K562 (cell line): ENCODE measurements at regions not wholly inside any gene's neighbourhood (a gene's known extent, or its start where the extent isn't known, plus 50 kb on each side); places are given as distances from the start of the nearest gene placed in this dataset.

Source experiments
- ATAC-seq: fragments of 200-7000 bp; cut with Tn5 transposase; 3 replicates; pipeline ENCODE4 v1.9.1; 2020; ENCODE audit warnings: moderate library complexity
- BruUV-seq: library from RNA; stranded (reverse); fragments of 400-500 nt; replicated peaks from 2 replicates; lab custom pipeline; 2021; lab: Mats Ljungman, UMichigan
- CTCF ChIA-PET: fragments of 300-600 bp; formaldehyde crosslinking; extraction: SDS; loops from one replicate; lab custom pipeline; 2021; ENCODE audit warnings: low intra/inter-chr PET ratio; lab: Yijun Ruan, JAX
- POLR2A ChIA-PET: fragments of 300-600, 350-650 bp; sonication (Branson Sonifier 250); formaldehyde crosslinking; extraction: SDS; loops from one replicate; lab custom pipeline; 2021; ENCODE audit warnings: antibody characterized with exemption, inconsistent platforms; lab: Yijun Ruan, JAX
- DNase-seq, 4 experiments: peaks; one replicate each; pipeline versions ENCODE4 v3.0.0 to v3.0.0-alpha.2; 2011 to 2018; ENCODE audit warnings: low spot score in 3 of 4, mixed read lengths in 3 of 4; ENCODE audit errors: extremely low read depth in 1 of 4
- FAIRE-seq: peaks from 2 replicates; lab custom pipeline; 2011; peaks lifted over from hg19 to GRCh38; lab: Jason Lieb, UNC
- H2AFZ ChIP-seq: 2 replicates; pipeline ENCODE4 v1.6.0; 2011; ENCODE audit warnings: low read depth, low read length, control low read depth, inconsistent platforms
- H3K27ac ChIP-seq: fragments of 200-600 bp; 3 replicates; pipeline ENCODE4 v1.8.0; 2011; ENCODE audit warnings: low read depth, mild to moderate bottlenecking, control low read depth, inconsistent platforms, low read length, moderate library complexity, mixed read lengths; ENCODE audit errors: extremely low read depth
- H3K27me3 ChIP-seq, 2 experiments: fragments of 300-600 bp in 1 of 2; 2 replicates in 1 of 2; 3 replicates in 1 of 2; pipeline versions ENCODE4 v1.6.0 to v1.8.0; 2011; ENCODE audit warnings: inconsistent platforms in 2 of 2, low read length in 2 of 2, mild to moderate bottlenecking in 1 of 2, mixed read lengths in 1 of 2, moderate library complexity in 1 of 2; ENCODE audit not compliant: control insufficient read depth in 2 of 2, insufficient read depth in 2 of 2
- H3K36me3 ChIP-seq: fragments of 300-600 bp; 3 replicates; pipeline ENCODE4 v1.8.0; 2011; ENCODE audit warnings: mild to moderate bottlenecking, low read length, inconsistent platforms; ENCODE audit not compliant: control insufficient read depth, insufficient read depth
- H3K4me1 ChIP-seq, 2 experiments: fragments of 200-600 bp in 1 of 2; replicated peaks in 1 of 2; 2 replicates in 1 of 2; 3 replicates in 1 of 2; pipeline versions ENCODE4 v1.5.1 to v1.8.0; 2011; ENCODE audit warnings: inconsistent platforms in 2 of 2, low read length in 2 of 2, mild to moderate bottlenecking in 1 of 2, mixed read lengths in 1 of 2, moderate library complexity in 1 of 2; ENCODE audit not compliant: control insufficient read depth in 2 of 2, insufficient read depth in 2 of 2
- H3K4me2 ChIP-seq: 2 replicates; pipeline ENCODE4 v1.6.1; 2011; ENCODE audit warnings: low read length, control low read depth, inconsistent platforms, mixed read lengths; ENCODE audit not compliant: insufficient read depth
- H3K4me3 ChIP-seq: fragments of 200-600 bp; sonication (generic), shearing (Covaris generic); 2 replicates; pipeline ENCODE4 v1.5.1; 2016; ENCODE audit warnings: control low read depth, inconsistent platforms
- H3K79me2 ChIP-seq: fragments of 200-600 bp; 3 replicates; pipeline ENCODE4 v1.8.0; 2011; ENCODE audit warnings: low read length, inconsistent platforms; ENCODE audit not compliant: control insufficient read depth, insufficient read depth
- H3K9ac ChIP-seq, 2 experiments: 2 replicates each; pipeline versions ENCODE4 v1.6.0 to v1.6.1; 2011; ENCODE audit warnings: low read depth in 2 of 2, low read length in 2 of 2, control low read depth in 1 of 2, inconsistent platforms in 1 of 2, mild to moderate bottlenecking in 1 of 2, mixed read lengths in 1 of 2; ENCODE audit not compliant: insufficient read depth in 1 of 2
- H3K9me1 ChIP-seq: one replicate; pipeline ENCODE4 v1.6.0; 2011; ENCODE audit warnings: inconsistent platforms, mild to moderate bottlenecking, low read length, moderate library complexity; ENCODE audit not compliant: control insufficient read depth, insufficient read depth
- H3K9me3 ChIP-seq: replicated peaks from 2 replicates; pipeline ENCODE4 v1.5.1; 2011; ENCODE audit warnings: low read depth, low read length, inconsistent platforms; ENCODE audit not compliant: control insufficient read depth, insufficient read depth
- H4K20me1 ChIP-seq: replicated peaks from 2 replicates; pipeline ENCODE4 v1.6.1; 2011; ENCODE audit warnings: low read length, inconsistent platforms, mixed read lengths; ENCODE audit not compliant: control insufficient read depth, insufficient read depth
- CHD1 ChIP-seq: fragments of 200-600 bp; sonication (generic); IDR thresholded peaks from one replicate; pipeline ENCODE4 v1.6.1; 2012; ENCODE audit warnings: mild to moderate bottlenecking, moderate library complexity, low read length, inconsistent platforms
- DACH1 ChIP-seq: fragments of 450-650 bp; IDR thresholded peaks from 2 replicates; pipeline ENCODE4 v1.6.1; 2018; ENCODE audit not compliant: partially characterized antibody
- GTF2B ChIP-seq: IDR thresholded peaks from 2 replicates; pipeline ENCODE4 v1.6.1; 2011; ENCODE audit not compliant: insufficient read length; ENCODE audit errors: extremely low read depth
- MAFG ChIP-seq: fragments of 450-650 bp; conservative IDR thresholded peaks from 2 replicates; pipeline ENCODE4 v1.6.1; 2016; ENCODE audit warnings: missing genetic modification characterization, missing compliant biosample characterization
- PTTG1 ChIP-seq: fragments of 450-650 bp; IDR thresholded peaks from 2 replicates; pipeline ENCODE4 v1.6.1; 2016; ENCODE audit warnings: low read depth, mild to moderate bottlenecking, missing genetic modification characterization, missing compliant biosample characterization
- RBM25 ChIP-seq: fragments of 200-400 bp; formaldehyde crosslinking; IDR thresholded peaks from 2 replicates; pipeline ENCODE4 v1.6.1; 2018; ENCODE audit warnings: low read length, low read depth, moderate library complexity; ENCODE audit not compliant: severe bottlenecking
- STAG1 ChIP-seq: sonication (generic); formaldehyde crosslinking; IDR thresholded peaks from 2 replicates; pipeline ENCODE4 v1.5.0; 2020; ENCODE audit warnings: missing genetic modification reagents, borderline replicate concordance
- TCF7 ChIP-seq: sonication (generic); IDR thresholded peaks from 2 replicates; pipeline ENCODE4 v1.6.1; 2016; ENCODE audit warnings: antibody characterized with exemption, borderline replicate concordance
- ZKSCAN1 ChIP-seq: fragments of 150-350 bp; IDR thresholded peaks from 2 replicates; pipeline ENCODE4 v1.6.1; 2016; ENCODE audit warnings: low read depth, low read length
- WGBS: fragments of 100-300 bp; shearing (Covaris generic); methylation state at CpG from one replicate; pipeline ENCODE4 v1.1.6; 2016; ENCODE audit warnings: low coverage, mixed read lengths; ENCODE audit not compliant: insufficient coverage; ENCODE audit errors: missing lambda C conversion rate; 5-methylcytosine and 5-hydroxymethylcytosine counted together
- in situ Hi-C: fragments of 300-500 bp; cut with MboI; formaldehyde crosslinking; loops from 4 replicates; pipeline ENCODE4 v1.15.0; 2018; ENCODE audit warnings: inconsistent platforms, mixed read lengths
- intact Hi-C: fragments of 100-400 bp; cut with micrococcal nuclease; formaldehyde crosslinking; loops from 2 replicates; pipeline ENCODE4 v1.14.2; 2022
- TF ChIP-seq, protein P1 (sequence below): fragments of 200-800 bp; sonication (Bioruptor generic); IDR thresholded peaks from 2 replicates; pipeline ENCODE4 v1.6.1; 2017; ENCODE audit warnings: missing genetic modification characterization, missing compliant biosample characterization

DNA sequence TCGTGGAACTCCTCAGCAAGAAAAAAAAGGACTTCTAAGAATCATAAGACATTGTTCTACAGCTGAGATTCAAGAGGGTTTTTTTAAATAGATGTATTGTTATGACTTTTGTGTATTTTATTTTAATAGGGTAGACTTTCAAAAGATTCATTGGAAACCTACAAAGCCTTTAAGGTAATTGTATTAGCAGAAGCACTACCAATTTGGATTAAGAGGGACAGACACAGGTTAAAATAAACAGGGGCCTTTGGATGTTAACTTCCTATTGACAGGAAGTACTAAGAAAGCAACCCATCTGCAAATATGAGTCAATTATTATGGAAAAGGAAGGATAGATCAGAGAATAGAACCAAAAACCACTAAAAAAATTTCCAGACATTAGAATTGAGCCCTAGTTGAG is 153.5 kb downstream of the HDGFL1 start:
- Histone ChIP-seq H3K27me3 (no peaks in the 10 kb centered on the region), H3K27ac (no peak overlapping the region), H3K79me2 (no peaks in the 10 kb centered on the region), H3K4me3 (no peak overlapping the region), H3K9ac (no peak overlapping the region), H3K36me3 (no peaks in the 10 kb centered on the region), H3K4me2 (no peak overlapping the region), H2AFZ (no peak overlapping the region), H3K4me1 (no peaks in the 10 kb centered on the region), H3K9me3 (no peaks in the 10 kb centered on the region), H3K9me1 (no peaks in the 10 kb centered on the region), H4K20me1 (no peaks in the 10 kb centered on the region)
- TF ChIP-seq PTTG1 (tag) (no peak), DACH1 (no peak), RBM25 (peak; percentile 18), TCF7 (no peak)
- intact Hi-C loops: no loop called here
- FAIRE-seq (no peak), DNase-seq (no peak), ATAC-seq (no peak)
- WGBS: 0% methylated on average over 1 of the region's 1 CpG
- ChIA-PET POLR2A (no interaction called here), CTCF (no interaction called here)
- no TSS peak for BruUV-seq
- in situ Hi-C loops: no loop called here

DNA sequence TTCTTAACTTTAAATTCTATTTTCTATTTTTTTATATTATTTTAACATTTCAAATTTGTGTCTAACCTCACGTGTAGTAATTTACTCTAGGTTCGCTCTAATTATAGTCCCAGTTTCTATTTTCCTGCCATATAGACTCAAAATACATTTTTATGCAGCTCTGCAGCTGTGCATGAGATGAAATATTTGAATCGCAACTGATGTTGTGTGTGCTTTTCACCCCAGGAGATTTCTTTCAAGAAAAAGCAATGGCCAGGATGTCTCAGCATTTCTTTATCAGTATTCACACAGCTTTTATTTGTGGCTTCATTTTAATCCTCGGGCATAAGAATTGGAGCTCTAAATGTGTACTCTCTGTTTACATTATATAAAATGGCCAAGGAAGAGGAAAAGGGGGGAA is 157.6 kb downstream of the HDGFL1 start:
- CTCF ChIA-PET: no interaction called here
- H3K9me1 ChIP-seq: no peaks in the 10 kb centered on the region
- H2AFZ ChIP-seq: no peak overlapping the region
- no peak overlapping the region for H3K4me2 ChIP-seq
- no peaks in the 10 kb centered on the region for H3K79me2 ChIP-seq
- no peaks in the 10 kb centered on the region for H3K27me3 ChIP-seq
- no peak overlapping the region for H3K9ac ChIP-seq
- in situ Hi-C loops (no loop called here), intact Hi-C loops (no loop called here)
- no peaks in the 10 kb centered on the region for H3K9me3 ChIP-seq
- H3K4me1 ChIP-seq: no peaks in the 10 kb centered on the region
- POLR2A ChIA-PET: no interaction called here
- no peak overlapping the region for H3K4me3 ChIP-seq
- no peaks in the 10 kb centered on the region for H4K20me1 ChIP-seq
- ATAC-seq: no peak
- no peak for FAIRE-seq
- BruUV-seq: no TSS peak
- no peak overlapping the region for H3K27ac ChIP-seq
- WGBS: 1% methylated on average over 4 of the region's 4 CpGs
- no peak for DNase-seq
- no peaks in the 10 kb centered on the region for H3K36me3 ChIP-seq
- TF ChIP-seq CHD1 (no peak), ZKSCAN1 (no peak), STAG1 (CRISPR knock-in tag) (no peak), GTF2B (no peak), MAFG (tag) (no peak)
- TF ChIP-seq, protein P1, sequence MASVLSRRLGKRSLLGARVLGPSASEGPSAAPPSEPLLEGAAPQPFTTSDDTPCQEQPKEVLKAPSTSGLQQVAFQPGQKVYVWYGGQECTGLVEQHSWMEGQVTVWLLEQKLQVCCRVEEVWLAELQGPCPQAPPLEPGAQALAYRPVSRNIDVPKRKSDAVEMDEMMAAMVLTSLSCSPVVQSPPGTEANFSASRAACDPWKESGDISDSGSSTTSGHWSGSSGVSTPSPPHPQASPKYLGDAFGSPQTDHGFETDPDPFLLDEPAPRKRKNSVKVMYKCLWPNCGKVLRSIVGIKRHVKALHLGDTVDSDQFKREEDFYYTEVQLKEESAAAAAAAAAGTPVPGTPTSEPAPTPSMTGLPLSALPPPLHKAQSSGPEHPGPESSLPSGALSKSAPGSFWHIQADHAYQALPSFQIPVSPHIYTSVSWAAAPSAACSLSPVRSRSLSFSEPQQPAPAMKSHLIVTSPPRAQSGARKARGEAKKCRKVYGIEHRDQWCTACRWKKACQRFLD (CRISPR knock-in tag): no peak
